NCI-H460 (cell line): ENCODE measurements at regions not wholly inside any gene's neighbourhood (a gene's known extent, or its start where the extent isn't known, plus 50 kb on each side); places are given as distances from the start of the nearest gene placed in this dataset.
"Not testable (repeated sequence)": the region's sequence is repeated elsewhere in the genome, so short reads cannot be mapped to it uniquely, and the experiment has no call there.

ENCODE experiments used
- DNase-seq: peaks from one replicate; pipeline ENCODE4 v3.0.0-alpha.2; 2016; ENCODE audit warnings: low read depth; ENCODE audit errors: extremely low read depth

- no peak for DNase-seq
These were observed 717.4 kb upstream of the SPRY2 start for GRCh38 chr13:81058211-81058915.

- no peak for DNase-seq
These were observed 710.9 kb upstream of the SPRY2 start for GRCh38 chr13:81051873-81052272.

GRCh38 chr13:81048026-81048461, 707.1 kb upstream of the SPRY2 start:
- DNase-seq = no peak

GRCh38 chr13:81041761-81042160, 700.8 kb upstream of the SPRY2 start:
- no peak for DNase-seq

GRCh38 chr13:81031996-81032395, 691.1 kb upstream of the SPRY2 start:
- no peak for DNase-seq

- no peak for DNase-seq
These were observed 684.2 kb upstream of the SPRY2 start for GRCh38 chr13:81025091-81025490.

- no peak for DNase-seq
These were observed 680.4 kb upstream of the SPRY2 start for GRCh38 chr13:81021284-81021840.

GRCh38 chr13:81020010-81020409, 679.1 kb upstream of the SPRY2 start:
- no peak for DNase-seq

GRCh38 chr13:81018936-81019335, 678.0 kb upstream of the SPRY2 start:
- no peak for DNase-seq

GRCh38 chr13:81017513-81018152, 676.7 kb upstream of the SPRY2 start:
- DNase-seq = peak; percentile 36

GRCh38 chr13:81012031-81012430, 671.1 kb upstream of the SPRY2 start:
- DNase-seq = no peak

GRCh38 chr13:81001828-81002385, 661.0 kb upstream of the SPRY2 start:
- DNase-seq = no peak

- not testable (repeated sequence) for DNase-seq
These were observed 657.7 kb upstream of the SPRY2 start for GRCh38 chr13:80998603-80999002.

- DNase-seq = no peak
These were observed 648.8 kb upstream of the SPRY2 start for GRCh38 chr13:80989747-80990146.

GRCh38 chr13:80989241-80989640, 648.3 kb upstream of the SPRY2 start:
- no peak for DNase-seq

- no peak for DNase-seq
These were observed 647.6 kb upstream of the SPRY2 start for GRCh38 chr13:80988391-80989151.

GRCh38 chr13:80979035-80979641, 638.2 kb upstream of the SPRY2 start:
- DNase-seq = peak; percentile 59

GRCh38 chr13:80977168-80977567, 636.2 kb upstream of the SPRY2 start:
- DNase-seq = no peak

GRCh38 chr13:80975903-80976302, 635.0 kb upstream of the SPRY2 start:
- no peak for DNase-seq

- no peak for DNase-seq
These were observed 632.8 kb upstream of the SPRY2 start for GRCh38 chr13:80973721-80974120.
